ENCODE measurements at regions not wholly inside any gene's neighbourhood (a gene's known extent, or its start where the extent isn't known, plus 50 kb on each side); places are given as distances from the start of the nearest gene placed in this dataset.

DNA sequence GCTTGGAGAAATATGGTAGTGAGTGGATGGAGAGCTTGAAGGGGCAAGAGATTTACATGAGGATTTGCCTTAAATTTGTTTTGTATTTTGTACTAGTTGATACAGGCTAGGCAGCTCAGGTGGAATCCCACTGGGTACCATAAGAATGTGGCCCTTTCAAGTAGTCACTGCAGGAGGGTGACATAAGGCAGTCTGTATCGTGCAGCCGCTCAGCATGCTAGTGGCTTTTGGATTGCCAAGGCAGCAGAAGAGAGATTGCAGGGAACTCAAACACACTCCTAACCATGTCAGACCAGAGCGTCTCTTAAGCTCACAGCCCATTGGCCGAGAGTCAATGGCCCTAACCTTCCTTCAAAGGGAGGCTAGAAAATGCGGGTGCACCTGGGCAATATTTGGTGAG lies 420.0 kb downstream of the ADGRL2 start:
- H3K36me3 Mint-ChIP-seq (ENCODE audit: low read depth) = no peaks in the 10 kb centered on the region
- ATAC-seq (ENCODE audit: poor library complexity) (no peak), DNase-seq (no peak)
- no peak overlapping the region for H3K27ac Mint-ChIP-seq
- H3K27ac ChIP-seq (ENCODE audit: low read depth in 1 of 2, low read length in 2 of 2) = no peak overlapping the region
- CTCF ChIA-PET = no interaction called here
- no peak overlapping the region for H3K4me3 ChIP-seq (ENCODE audit: low read length)
- no peak overlapping the region for H3K4me3 Mint-ChIP-seq
- H3K4me1 Mint-ChIP-seq (ENCODE audit: low read depth) = no peaks in the 10 kb centered on the region
- POLR2A ChIA-PET = no interaction called here
- TF ChIP-seq, protein P1, sequence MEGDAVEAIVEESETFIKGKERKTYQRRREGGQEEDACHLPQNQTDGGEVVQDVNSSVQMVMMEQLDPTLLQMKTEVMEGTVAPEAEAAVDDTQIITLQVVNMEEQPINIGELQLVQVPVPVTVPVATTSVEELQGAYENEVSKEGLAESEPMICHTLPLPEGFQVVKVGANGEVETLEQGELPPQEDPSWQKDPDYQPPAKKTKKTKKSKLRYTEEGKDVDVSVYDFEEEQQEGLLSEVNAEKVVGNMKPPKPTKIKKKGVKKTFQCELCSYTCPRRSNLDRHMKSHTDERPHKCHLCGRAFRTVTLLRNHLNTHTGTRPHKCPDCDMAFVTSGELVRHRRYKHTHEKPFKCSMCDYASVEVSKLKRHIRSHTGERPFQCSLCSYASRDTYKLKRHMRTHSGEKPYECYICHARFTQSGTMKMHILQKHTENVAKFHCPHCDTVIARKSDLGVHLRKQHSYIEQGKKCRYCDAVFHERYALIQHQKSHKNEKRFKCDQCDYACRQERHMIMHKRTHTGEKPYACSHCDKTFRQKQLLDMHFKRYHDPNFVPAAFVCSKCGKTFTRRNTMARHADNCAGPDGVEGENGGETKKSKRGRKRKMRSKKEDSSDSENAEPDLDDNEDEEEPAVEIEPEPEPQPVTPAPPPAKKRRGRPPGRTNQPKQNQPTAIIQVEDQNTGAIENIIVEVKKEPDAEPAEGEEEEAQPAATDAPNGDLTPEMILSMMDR (IDR thresholded peaks at IDR 0.05) = no peak
- H3K27me3 Mint-ChIP-seq = no peaks in the 10 kb centered on the region
- H3K9me3 Mint-ChIP-seq = no peaks in the 10 kb centered on the region
- intact Hi-C loops (cut with DNase I, micrococcal nuclease) = no loop called here
- H3K4me1 ChIP-seq (ENCODE audit: insufficient read depth, low read length) = no peaks in the 10 kb centered on the region
- H3K9me3 ChIP-seq (ENCODE audit: control insufficient read depth in 1 of 2, insufficient read depth in 1 of 2, low read length in 2 of 2) = peaks cover 0 to 3% of the 10 kb centered on the region in 2 experiments
- no peaks in the 10 kb centered on the region for H3K36me3 ChIP-seq (ENCODE audit: insufficient read depth, low read length)
- no peaks in the 10 kb centered on the region for H3K27me3 ChIP-seq (ENCODE audit: control insufficient read depth in 1 of 2, insufficient read depth in 2 of 2, low read length in 2 of 2)

DNA sequence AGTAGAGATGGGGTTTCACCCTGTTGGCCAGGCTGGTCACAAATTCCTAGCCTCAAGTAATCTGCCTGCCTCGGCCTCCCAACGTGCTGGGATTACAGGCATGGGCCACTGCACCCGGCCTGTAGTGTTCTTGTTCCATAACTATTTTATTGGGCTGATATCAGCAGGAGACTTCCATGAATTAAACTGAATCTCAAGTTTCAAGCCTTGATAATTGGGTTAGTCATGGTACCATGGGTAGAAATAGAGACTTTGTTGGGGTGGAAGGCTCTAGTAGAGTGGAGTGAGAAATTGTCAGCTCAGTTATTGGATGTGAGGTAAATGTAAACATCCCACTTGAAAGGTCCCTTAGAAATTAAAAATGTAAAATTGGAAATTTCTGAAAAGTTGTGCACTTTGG lies 419.1 kb downstream of the ADGRL2 start:
- ATAC-seq (ENCODE audit: poor library complexity) = no peak
- POLR2A ChIA-PET = no interaction called here
- CTCF ChIA-PET = no interaction called here

DNA sequence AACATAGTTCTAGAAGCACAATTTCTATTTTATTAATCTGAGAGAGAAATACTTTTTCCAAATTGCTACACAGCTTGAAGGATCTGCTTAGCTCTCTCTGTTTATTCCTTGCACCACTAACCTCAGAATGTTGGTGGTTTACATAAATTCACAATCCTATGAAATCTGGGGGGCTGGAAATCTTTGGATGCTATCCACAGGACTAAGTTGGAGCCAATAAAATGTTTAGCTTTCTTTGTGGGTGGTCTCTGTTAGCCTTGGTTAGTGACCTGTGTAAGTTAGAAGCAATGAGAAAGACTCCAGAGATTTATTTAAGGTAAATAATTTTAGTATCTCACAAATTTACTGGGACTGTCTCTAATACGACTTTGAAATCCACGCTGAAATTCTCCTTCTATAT lies 418.1 kb downstream of the ADGRL2 start:
- no peaks in the 10 kb centered on the region for H3K4me1 Mint-ChIP-seq (ENCODE audit: low read depth)
- TF ChIP-seq, protein P1 (IDR thresholded peaks at IDR 0.05) = no peak
- no peak overlapping the region for H3K27ac Mint-ChIP-seq
- H3K4me3 Mint-ChIP-seq = no peak overlapping the region
- no peaks in the 10 kb centered on the region for H3K27me3 Mint-ChIP-seq
- Histone ChIP-seq H3K27me3 (ENCODE audit: control insufficient read depth in 1 of 2, insufficient read depth in 2 of 2, low read length in 2 of 2) (no peaks in the 10 kb centered on the region), H3K9me3 (ENCODE audit: control insufficient read depth in 1 of 2, insufficient read depth in 1 of 2, low read length in 2 of 2) (peaks cover 0 to 3% of the 10 kb centered on the region in 2 experiments), H3K4me3 (ENCODE audit: low read length) (no peak overlapping the region), H3K4me1 (ENCODE audit: insufficient read depth, low read length) (no peaks in the 10 kb centered on the region), H3K36me3 (ENCODE audit: insufficient read depth, low read length) (no peaks in the 10 kb centered on the region), H3K27ac (ENCODE audit: low read depth in 1 of 2, low read length in 2 of 2) (no peak overlapping the region)
- CTCF ChIA-PET = no interaction called here
- DNase-seq (no peak), ATAC-seq (ENCODE audit: poor library complexity) (no peak)
- intact Hi-C loops (cut with DNase I, micrococcal nuclease) = no loop called here
- no peaks in the 10 kb centered on the region for H3K9me3 Mint-ChIP-seq
- POLR2A ChIA-PET = no interaction called here
- no peaks in the 10 kb centered on the region for H3K36me3 Mint-ChIP-seq (ENCODE audit: low read depth)

More for the DNA sequence above, 419.1 kb downstream of the ADGRL2 start:
- intact Hi-C loops (cut with DNase I, micrococcal nuclease) = no loop called here
- no peaks in the 10 kb centered on the region for H3K27me3 ChIP-seq (ENCODE audit: control insufficient read depth in 1 of 2, insufficient read depth in 2 of 2, low read length in 2 of 2)
- no peaks in the 10 kb centered on the region for H3K4me1 Mint-ChIP-seq (ENCODE audit: low read depth)
- no peak overlapping the region for H3K4me3 ChIP-seq (ENCODE audit: low read length)
- H3K4me3 Mint-ChIP-seq = no peak overlapping the region
- H3K4me1 ChIP-seq (ENCODE audit: insufficient read depth, low read length) = no peaks in the 10 kb centered on the region
- no peaks in the 10 kb centered on the region for H3K9me3 Mint-ChIP-seq
- H3K27ac Mint-ChIP-seq = no peak overlapping the region
- H3K36me3 Mint-ChIP-seq (ENCODE audit: low read depth) = no peaks in the 10 kb centered on the region
- TF ChIP-seq, protein P1 (IDR thresholded peaks at IDR 0.05) = no peak
- no peak for DNase-seq
- H3K27me3 Mint-ChIP-seq = no peaks in the 10 kb centered on the region
- H3K27ac ChIP-seq (ENCODE audit: low read depth in 1 of 2, low read length in 2 of 2) = no peak overlapping the region
- H3K36me3 ChIP-seq (ENCODE audit: insufficient read depth, low read length) = no peaks in the 10 kb centered on the region
- peaks cover 0 to 3% of the 10 kb centered on the region in 2 experiments for H3K9me3 ChIP-seq (ENCODE audit: control insufficient read depth in 1 of 2, insufficient read depth in 1 of 2, low read length in 2 of 2)
